Vagina (tissue), 2 donors: ENCODE measurements at regions not wholly inside any gene's neighbourhood (a gene's known extent, or its start where the extent isn't known, plus 50 kb on each side); places are given as distances from the start of the nearest gene placed in this dataset.

Experiments used
- POLR2A ChIP-seq, 2 donors: fragments of 450-650 bp; IDR thresholded peaks; one replicate each; pipeline ENCODE4 v1.6.1; 2017; ENCODE audit warnings: antibody characterized with exemption in 2 of 2, mild to moderate bottlenecking in 2 of 2, moderate library complexity in 2 of 2
- POLR2AphosphoS5 ChIP-seq, 2 donors: sonication (generic); formaldehyde crosslinking; IDR thresholded peaks; one replicate each; pipeline ENCODE4 v1.9.0; 2017; ENCODE audit warnings: antibody characterized with exemption in 2 of 2, mild to moderate bottlenecking in 2 of 2, low read depth in 1 of 2; ENCODE audit not compliant: insufficient read depth in 1 of 2
- TF ChIP-seq, protein P1 (sequence below), 3 experiments: fragments of 450-650 bp in 2 of 3; fragments of 200-600 bp in 1 of 3; sonication (generic) in 1 of 3; IDR thresholded peaks; one replicate each; pipeline ENCODE4 v1.5.1; 2017 to 2019; ENCODE audit warnings: antibody characterized with exemption in 3 of 3, mild to moderate bottlenecking in 2 of 3, moderate library complexity in 2 of 3

DNA sequence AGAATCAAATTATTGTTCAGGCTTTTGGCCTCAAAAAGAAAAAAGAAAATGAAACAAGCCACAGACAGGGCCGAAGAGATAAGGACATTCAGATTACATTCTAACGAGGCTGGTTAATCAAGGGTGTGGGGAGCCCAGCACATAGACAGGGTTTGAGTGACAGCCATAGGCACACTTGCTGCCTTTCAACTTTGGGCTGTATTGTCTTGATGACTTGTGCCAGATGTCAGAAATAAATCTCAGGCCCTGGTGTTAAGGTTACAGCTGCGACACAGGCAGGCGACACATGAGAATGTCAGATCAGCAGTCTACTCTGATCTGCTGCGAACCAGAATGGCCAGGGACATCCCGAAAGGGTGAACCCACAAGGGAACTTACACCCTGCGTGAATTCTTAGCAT lies 231.2 kb upstream of the ARRDC4 start:
- TF ChIP-seq, protein P1, sequence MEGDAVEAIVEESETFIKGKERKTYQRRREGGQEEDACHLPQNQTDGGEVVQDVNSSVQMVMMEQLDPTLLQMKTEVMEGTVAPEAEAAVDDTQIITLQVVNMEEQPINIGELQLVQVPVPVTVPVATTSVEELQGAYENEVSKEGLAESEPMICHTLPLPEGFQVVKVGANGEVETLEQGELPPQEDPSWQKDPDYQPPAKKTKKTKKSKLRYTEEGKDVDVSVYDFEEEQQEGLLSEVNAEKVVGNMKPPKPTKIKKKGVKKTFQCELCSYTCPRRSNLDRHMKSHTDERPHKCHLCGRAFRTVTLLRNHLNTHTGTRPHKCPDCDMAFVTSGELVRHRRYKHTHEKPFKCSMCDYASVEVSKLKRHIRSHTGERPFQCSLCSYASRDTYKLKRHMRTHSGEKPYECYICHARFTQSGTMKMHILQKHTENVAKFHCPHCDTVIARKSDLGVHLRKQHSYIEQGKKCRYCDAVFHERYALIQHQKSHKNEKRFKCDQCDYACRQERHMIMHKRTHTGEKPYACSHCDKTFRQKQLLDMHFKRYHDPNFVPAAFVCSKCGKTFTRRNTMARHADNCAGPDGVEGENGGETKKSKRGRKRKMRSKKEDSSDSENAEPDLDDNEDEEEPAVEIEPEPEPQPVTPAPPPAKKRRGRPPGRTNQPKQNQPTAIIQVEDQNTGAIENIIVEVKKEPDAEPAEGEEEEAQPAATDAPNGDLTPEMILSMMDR (IDR thresholded peaks at IDR 0.05), result no peak
- TF ChIP-seq POLR2A (IDR thresholded peaks at IDR 0.05) (no peak), POLR2AphosphoS5 (IDR thresholded peaks at IDR 0.05; ENCODE audit: insufficient read depth in 1 of 2, low read depth in 1 of 2) (no peak)
